Stomach (tissue), 4 donors: ENCODE measurements at regions not wholly inside any gene's neighbourhood (a gene's known extent, or its start where the extent isn't known, plus 50 kb on each side); places are given as distances from the start of the nearest gene placed in this dataset.

Experiments used
- EP300 ChIP-seq: sonication (generic); formaldehyde crosslinking; IDR thresholded peaks from one replicate; pipeline ENCODE4 v1.6.1; 2017; ENCODE audit warnings: antibody characterized with exemption
- POLR2A ChIP-seq, 4 donors: fragments of 450-650 bp; IDR thresholded peaks; one replicate each; pipeline ENCODE4 v1.6.1; 2016; ENCODE audit warnings: antibody characterized with exemption in 4 of 4, control low read depth in 2 of 4, mild to moderate bottlenecking in 1 of 4, moderate library complexity in 1 of 4
- POLR2AphosphoS5 ChIP-seq, 3 donors: sonication (generic); formaldehyde crosslinking; IDR thresholded peaks; one replicate each; pipeline ENCODE4 v1.6.1; 2016; ENCODE audit warnings: antibody characterized with exemption in 3 of 3
- TF ChIP-seq, protein P1 (sequence below), 7 experiments: fragments of 450-650 bp in 4 of 7; fragments of 200-600 bp in 3 of 7; sonication (generic) in 3 of 7; IDR thresholded peaks; one replicate each; pipeline ENCODE4 v1.5.1; 2016 to 2019; ENCODE audit warnings: antibody characterized with exemption in 7 of 7, control low read depth in 2 of 7, mild to moderate bottlenecking in 1 of 7

DNA sequence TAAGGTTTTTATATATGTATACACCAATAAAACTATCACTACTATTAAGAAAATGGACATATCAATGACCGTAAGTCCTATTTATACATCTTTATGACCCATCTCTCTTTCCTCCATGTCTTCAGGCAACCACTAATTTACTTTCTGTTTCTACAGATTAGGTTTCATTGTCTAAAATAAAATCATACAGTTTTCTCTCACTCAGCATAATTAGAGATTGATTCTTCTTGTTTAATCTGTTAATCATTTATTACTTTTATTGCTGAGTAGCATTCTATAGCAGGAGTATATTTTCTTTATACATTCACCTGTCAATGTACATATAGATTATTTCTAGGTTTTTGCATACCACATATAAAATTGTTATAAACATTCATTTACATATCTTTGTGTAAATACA, 388.0 kb downstream of the RFPL4B start:
- TF ChIP-seq, protein P1, sequence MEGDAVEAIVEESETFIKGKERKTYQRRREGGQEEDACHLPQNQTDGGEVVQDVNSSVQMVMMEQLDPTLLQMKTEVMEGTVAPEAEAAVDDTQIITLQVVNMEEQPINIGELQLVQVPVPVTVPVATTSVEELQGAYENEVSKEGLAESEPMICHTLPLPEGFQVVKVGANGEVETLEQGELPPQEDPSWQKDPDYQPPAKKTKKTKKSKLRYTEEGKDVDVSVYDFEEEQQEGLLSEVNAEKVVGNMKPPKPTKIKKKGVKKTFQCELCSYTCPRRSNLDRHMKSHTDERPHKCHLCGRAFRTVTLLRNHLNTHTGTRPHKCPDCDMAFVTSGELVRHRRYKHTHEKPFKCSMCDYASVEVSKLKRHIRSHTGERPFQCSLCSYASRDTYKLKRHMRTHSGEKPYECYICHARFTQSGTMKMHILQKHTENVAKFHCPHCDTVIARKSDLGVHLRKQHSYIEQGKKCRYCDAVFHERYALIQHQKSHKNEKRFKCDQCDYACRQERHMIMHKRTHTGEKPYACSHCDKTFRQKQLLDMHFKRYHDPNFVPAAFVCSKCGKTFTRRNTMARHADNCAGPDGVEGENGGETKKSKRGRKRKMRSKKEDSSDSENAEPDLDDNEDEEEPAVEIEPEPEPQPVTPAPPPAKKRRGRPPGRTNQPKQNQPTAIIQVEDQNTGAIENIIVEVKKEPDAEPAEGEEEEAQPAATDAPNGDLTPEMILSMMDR (IDR thresholded peaks at IDR 0.05): no peak
- no peak for TF ChIP-seq POLR2A (IDR thresholded peaks at IDR 0.05)
- TF ChIP-seq POLR2AphosphoS5 (IDR thresholded peaks at IDR 0.05): no peak
- no peak for TF ChIP-seq EP300
